Bone marrow (tissue), 2 donors: ENCODE measurements at regions not wholly inside any gene's neighbourhood (a gene's known extent, or its start where the extent isn't known, plus 50 kb on each side); places are given as distances from the start of the nearest gene placed in this dataset.
"Not testable (repeated sequence)": the region's sequence is repeated elsewhere in the genome, so short reads cannot be mapped to it uniquely, and the experiment has no call there.

Experiments
- DNase-seq, 2 donors: peaks; one replicate each; lab custom pipeline; 2025; lab: John Stamatoyannopoulos, UW

DNA sequence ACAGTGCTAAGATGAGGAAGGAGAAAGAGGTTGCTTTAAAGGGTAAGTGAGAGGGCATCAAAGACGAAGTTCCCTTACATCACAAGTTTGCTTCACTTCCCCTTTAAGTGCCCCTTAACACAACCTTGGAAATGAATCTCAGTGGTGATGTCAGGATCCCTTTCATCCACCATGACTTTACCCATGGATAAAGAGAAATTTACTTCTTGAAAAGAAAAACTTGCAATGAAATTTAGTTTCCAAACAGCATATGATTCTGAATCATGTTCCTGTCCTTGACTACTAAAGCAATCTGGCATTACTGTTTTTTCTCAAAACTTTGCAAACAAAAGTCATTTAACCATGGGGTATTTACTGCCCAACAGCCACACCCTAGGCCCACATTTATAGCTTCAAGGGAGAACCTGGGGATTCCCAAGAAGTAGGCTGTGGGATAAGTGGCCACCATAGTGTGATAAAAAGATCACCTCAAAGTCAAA, 135.9 kb downstream of the ITGB8 start:
- no peak for DNase-seq

DNA sequence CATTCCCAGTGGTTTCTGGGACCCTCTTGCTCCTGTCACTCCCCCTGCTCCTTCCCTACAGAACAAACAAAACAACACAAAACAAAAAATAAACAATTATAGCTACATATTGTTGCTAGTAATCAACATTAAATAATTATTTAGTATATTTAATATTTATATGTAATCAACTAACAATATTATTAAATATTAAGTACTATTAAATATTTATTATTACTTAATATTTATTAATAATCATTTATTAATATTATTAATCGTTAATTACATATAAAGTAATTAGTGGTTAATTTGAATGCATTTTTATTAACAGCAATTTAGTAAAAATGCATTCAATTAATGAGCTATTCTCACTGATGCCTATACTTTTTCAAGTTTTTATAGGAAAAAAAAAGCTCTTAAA, 139.4 kb downstream of the ITGB8 start:
- DNase-seq = no peak

DNA sequence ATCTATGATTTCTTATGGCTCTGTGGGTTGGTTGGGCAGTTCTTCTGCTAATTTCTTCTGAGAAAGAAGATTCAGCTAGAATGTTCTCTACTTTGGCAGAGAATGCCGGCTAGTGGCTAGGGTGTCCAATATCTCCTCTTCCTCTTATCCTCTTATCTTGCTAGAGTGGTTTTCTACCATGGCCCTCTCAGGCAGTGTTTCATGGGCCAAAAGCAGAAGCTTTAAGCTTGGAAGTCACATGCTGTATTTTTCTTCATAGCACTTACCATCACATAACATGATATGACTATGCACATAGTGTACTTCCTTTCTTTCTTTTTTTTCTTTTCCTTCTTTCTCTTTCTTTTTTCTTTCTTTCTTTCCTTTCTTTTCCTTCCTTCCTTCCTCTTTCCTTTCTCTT, 140.0 kb downstream of the ITGB8 start:
- peak in 1 of 2 donors; percentile 42 for DNase-seq

DNA sequence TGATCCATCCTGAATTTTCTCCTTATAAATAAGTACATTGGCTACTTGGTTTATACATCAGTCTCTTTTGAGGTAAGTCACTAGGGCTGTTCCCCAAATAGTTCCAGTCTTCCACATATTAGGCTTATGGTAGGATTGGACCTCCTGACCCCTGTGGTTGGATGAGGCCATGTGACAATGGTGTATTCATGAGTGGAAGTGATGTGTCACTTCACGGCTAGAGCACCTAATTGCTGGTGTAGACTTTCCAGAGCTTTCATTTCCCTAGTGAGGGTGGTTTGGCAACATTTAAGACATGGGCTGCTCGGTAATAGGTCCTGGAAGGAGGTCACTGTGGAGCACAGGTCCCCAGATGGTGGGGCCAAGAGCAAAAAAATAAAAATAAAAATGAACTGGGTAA, 141.2 kb upstream of the ABCB5 start:
- DNase-seq = no peak

DNA sequence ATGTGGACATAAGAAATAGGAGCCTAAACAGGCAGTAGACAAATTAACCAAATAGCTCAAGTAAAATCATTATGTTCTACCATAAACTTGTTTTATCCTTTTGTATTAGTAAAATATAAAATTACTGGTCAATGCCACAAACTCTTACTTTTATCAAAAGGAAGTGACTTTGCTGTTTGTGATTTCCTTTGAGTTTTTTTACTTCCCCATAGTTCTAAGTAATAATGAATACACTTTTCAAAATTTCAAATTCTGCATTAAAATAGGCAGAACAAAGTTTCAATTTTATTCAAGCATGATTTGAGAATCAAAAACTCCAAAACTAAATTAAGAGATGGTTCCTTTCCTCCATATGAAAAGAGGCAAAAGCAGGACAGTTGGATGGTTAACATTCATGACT, 139.7 kb upstream of the ABCB5 start:
- DNase-seq = peak in 1 of 2 donors; percentile 15

DNA sequence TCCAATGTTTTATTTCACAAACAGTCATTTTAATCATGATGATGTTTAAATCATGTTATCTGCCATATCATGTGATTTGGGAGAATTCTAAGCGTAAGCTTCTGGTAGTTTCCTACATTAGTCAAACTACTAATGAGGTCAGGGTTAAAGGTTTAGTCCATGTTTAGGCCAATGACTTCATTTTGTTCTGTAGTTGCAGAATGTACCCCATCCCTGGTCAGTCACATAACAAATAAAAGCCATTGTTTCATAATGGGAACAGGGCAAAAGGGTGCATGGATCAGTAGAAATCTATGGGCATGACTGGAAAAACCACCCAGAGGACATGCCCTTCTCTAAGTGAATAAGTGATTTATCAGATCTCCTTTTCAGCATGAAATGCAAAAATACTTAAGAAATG, 138.4 kb upstream of the ABCB5 start:
- DNase-seq = no peak

DNA sequence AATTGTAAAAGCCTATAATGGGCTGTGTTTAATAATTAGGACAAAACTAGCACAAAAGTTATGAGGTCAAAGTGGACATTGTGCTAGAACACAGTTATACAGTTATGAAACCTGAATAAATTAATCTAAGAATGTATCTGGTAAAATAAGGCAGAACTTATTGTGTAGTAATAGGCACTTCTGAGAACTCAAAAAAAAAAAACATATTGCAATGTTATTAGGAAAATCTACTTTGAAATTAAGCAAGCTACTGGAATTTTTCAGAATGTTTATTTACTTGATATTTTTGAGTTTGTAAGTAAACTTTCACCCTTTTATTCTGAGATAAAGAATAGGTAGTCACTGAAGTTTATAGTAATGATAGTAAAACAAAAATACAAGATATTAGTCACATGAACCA, 135.8 kb upstream of the ABCB5 start:
- no peak for DNase-seq

DNA sequence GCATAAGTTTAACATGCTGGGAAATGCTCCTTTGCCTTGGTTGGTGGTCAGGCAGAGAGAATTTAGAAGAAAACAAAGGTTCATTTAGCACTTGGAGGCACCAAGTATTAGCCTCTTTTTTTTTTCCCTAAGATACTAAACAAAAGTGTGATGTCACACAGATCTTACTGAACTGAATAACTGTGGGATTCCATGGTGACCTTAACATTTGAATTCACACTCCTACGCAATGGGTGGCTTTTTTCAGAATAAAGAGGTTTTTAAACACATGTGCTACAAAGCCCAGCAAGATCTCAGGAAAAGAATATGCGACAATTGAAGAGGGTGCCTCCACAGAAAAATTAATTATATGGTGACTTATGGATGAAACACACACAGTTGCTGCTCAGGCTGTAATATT, 133.4 kb upstream of the ABCB5 start:
- DNase-seq = no peak

DNA sequence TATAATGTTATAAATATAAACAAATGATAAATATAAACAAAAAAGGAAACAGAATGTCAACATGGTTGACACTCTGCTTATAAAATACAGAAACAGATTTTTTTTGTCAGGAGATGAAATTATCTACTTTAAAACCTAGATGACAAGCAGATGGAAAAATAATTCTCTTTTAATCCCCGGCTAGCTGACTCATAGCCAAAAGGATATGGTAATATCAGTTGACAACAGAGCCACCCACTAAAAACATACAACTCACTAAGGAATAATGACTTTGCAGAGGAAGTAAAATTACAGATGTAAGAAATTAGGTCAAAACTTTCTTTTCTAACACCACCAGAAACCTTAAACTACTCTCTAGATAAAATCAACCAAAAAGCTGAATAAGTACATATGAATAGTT, 131.1 kb upstream of the ABCB5 start:
- peak in 1 of 2 donors; percentile 56 for DNase-seq

DNA sequence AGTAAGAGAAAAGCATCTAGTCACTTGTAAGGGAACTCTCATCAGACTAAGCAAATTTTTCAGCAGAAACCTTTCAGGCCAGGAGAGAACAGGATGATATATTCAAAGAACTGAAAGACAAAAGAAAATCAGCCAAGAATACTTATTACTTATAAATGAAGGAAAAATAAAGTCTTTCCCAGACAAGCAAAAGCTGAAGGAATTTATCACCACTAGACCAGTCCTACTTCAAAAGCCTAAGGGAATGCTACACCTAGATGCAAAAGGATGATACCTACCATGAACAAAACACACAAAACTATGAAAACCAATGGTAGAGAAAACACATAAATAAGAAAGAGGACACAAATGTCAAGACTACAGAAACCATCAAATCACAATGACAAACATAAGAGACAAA, 126.6 kb upstream of the ABCB5 start:
- no peak for DNase-seq

DNA sequence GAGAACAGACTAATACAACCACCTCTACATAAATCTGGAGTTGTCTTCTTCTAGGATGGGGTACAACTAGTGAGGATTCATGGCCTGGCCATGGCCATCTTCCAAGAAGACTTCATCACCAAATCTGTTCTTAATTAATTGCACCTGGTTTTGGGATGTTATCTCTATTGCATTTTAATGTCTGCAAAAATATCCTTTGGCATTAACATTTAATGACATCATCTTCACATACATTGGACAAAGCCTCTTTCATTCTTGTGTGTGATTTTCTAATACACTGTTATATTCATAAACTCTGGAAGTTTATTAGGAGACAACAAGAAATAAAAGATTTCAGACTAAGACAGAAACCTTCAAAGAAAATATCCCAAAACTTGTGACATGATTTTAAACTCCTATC, 124.2 kb upstream of the ABCB5 start:
- no peak for DNase-seq

DNA sequence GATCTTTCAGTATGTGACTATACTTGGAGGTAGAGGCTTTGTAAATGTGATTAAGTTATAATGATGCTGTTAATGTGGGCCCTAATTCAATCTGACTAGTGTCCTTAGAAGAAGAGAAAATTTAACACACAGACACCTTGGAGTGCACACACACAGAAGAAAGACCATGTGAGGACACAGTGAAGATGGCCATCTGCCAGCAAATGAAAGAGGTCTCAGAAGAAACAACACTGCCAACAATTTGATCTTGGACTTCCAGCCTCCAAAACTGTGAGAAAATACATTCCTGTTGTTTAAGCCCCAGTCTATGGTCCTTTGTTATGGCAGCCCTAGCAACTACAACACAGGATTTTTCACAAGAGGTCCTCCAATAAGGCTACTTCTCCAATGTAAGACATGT, 120.9 kb upstream of the ABCB5 start:
- no peak for DNase-seq

DNA sequence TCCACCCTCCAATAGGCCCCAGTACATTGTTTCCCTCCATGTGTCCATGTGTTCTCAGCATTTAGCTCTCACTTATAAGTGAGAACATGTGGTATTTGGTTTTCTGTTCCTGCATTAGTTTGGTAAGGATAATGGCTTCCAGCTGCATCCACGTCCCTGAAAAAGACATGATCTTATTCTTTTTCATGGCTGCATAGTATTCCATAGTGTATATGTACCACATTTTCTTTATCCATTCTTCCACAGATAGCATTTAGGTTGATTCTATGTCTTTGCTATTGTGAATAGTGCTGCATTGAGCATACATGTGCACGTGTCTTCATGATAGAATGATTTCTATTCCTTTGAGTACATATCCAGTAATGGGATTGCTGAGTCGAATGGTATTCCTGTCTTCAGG, 114.0 kb upstream of the ABCB5 start:
- not testable (repeated sequence) for DNase-seq

DNA sequence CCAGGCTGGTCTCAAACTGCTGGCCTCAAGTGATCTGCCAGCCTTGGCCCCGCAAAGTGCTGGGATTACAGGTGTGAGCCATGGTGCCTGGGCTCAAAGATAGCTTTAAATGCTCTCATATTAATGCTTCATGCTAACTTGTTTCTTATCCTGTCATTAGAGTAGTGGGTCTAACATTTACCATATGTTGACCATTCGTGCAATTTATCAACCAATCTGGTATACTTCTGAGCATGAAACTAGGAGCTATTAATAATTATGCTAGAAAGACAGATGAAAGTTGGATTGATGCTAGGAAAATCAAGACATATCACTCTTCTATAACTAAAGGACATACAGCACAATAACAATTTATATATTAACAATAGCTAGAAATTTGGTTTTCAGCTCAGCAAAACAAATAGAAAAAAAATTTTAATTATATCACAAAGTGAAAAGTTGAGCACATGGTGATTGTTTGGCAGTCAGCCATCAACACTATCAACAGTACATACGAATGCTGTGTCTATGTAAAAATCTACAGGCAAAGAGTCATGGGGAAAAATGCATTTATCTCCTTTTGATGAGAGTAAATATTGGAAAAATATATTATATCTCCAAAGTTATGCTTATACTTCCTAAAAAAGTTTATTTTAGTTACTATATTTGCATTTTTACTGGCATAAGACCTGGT, 112.1 kb upstream of the ABCB5 start:
- no peak for DNase-seq

DNA sequence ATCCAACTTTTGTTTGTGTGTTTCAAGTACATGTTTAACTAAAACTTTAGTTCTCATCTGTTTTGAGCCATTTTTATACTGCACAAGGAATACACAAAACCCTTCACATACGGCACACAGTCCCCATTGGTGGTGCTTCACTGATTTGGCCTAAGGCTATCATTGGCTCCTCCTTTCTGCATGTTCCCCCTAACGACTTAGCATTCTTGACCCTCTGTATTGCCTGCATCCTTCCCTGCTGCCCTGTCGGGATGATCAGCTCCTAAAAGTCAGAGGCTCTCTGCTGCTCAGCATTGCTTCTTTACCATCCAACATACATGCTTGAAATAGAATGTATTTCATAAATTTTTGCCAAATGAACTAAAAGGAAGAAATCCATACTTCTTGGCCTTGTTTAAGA, 111.4 kb upstream of the ABCB5 start:
- DNase-seq = no peak

DNA sequence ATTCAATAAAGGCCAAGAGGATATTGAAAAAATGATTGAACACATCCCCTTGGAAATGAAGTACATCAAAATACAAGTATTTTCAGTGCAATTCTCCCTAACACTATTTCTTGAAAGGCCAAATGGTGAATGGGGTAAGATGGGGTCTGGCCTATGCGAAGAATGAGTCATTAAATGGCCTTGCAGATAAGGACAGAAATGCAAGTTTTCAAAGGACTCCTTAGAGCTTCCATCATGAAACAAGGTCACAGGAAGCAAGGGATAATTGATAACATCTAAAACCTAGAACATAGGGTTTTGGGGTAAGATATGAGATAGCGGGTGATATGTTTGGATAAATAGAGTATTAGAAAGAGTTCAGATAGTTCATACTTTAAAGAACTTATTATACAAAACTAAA, 109.3 kb upstream of the ABCB5 start:
- no peak for DNase-seq

DNA sequence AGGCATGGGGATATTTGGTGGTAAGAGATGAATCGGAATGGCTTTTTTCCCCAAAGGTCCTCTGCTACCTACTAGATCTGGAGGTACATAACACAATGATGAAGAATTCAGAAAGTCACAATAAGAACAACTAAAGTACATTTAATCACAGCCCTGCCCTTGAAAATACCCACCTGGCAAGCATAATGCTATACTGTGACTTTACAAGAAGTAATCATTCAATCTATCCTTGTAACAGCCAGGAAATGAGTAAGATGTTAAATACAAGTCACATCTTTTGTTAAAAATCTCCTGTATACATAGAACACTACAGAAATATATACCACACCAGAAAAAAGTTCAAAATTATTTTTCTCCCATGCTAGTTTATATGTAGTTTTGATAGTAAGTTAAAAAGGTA, 108.3 kb upstream of the ABCB5 start:
- no peak for DNase-seq

DNA sequence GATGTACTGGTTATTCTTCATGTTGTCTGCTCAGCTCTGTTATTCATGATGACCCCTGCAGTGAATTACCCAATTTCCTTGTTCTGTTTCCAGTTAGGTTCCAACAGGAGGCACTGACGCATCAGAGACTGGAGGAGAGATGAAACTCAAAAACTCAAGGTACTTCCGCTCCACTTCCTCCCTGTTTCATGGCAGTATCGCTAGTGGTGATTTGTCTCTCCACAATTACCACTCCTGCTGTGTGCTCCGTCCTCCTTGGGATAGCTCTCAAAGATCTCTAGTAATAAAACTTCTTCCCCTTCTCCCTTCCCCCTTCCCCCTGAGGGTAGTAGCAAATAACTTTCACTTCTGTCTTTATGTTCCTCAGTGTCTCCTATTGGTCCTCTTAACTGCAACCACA, 107.4 kb upstream of the ABCB5 start:
- DNase-seq = peak; percentile 14 to 75

DNA sequence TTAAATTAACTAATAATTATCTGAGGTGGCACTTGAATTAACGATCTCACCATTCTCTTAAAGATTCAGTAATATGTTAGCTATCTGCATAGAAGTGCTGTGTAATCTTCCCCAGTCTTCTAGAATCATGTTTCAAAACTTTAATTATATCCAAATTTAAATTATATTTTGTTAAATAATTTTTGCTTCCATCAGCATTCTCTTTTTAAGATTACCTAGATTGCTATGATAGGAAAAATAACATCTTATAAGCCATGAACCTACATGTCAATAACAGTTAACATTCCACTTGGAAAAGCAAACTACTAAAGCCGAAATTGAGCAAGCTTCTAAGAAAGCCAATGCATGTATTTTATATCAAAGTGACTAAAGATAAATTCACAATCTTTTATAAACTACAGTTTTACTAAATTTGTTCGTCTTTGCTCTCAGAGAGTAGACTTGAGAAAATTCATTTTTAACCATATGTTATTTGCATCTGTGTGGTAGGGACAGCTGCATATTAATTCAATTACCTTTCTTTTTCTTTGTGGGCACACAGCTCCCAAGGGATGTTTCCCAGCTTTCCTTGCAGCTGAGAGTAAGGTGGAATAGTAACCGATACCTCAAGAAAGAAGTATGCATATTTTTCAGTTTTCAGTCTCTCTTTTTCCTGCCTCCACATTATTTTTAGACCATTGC, 105.4 kb upstream of the ABCB5 start:
- no peak for DNase-seq

DNA sequence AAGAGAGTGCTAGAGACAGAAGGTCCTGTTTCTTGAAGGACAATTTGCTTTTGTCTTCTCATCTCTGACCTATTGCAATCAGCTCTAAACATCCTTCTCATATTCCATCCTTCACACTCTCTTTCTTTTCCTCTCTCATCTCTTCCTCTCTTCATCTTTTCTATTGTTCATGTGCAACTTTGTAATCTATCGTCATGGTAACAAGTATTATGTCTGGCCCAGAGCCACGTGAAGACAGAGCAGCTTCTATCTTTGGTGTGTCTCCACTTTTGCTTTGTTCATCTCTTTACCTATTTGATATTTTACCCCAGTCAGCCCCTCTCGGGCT, 104.9 kb upstream of the ABCB5 start:
- no peak for DNase-seq

DNA sequence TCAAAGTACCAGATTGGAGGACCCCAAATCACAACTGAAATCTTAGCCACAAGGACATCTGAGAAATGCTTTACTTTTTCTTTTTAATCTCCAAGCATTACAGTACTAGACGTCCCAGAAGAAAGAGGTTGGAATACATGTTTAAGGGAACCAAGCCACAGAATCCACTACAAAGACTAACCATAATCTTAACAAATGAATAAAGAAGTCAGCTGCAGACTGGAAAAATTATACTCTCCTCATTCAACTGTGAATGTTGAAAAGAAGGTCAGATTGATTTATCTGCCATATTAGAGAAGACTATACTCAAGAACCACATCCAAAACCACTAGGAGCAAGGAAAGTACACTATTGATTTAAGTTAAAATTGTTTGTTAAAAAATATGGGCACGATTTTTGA, 102.1 kb upstream of the ABCB5 start:
- no peak for DNase-seq

DNA sequence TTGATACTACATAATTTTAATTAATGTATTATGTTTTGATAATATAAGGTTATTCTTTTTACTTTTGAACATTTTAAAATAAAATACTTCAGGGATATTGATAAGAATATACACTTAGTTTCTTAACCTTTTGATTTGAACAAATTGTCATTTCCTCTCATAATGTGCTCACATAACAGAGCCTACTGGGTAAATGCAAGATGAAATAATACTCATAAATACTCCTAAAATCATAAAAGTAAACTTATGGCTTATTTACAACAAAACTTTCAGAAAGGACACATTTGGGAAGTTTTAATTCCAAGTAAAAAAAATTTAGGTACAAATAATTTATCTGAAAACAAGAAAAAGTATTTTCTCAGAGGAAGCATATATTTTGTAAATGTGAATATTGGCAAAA, 101.6 kb upstream of the ABCB5 start:
- no peak for DNase-seq

DNA sequence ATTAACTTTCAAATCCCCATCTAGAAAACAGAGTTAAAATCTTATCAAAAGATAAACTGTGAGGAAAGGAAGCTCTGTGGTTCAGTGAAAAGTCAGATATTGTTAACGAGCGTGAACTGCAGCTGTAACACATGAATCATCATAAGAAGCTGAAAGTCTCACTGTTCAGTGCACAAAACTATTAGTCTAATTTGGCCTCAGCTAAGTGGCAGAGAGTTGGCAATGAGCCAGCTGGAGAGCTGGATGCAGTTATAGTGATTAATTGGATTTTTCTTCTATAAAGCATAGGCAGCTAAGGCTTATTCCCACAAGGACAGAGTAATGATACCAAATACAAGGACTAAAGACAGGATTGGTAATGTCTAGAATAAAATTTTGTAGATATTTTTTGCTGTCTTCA, 101.1 kb upstream of the ABCB5 start:
- peak in 1 of 2 donors; percentile 66 for DNase-seq

DNA sequence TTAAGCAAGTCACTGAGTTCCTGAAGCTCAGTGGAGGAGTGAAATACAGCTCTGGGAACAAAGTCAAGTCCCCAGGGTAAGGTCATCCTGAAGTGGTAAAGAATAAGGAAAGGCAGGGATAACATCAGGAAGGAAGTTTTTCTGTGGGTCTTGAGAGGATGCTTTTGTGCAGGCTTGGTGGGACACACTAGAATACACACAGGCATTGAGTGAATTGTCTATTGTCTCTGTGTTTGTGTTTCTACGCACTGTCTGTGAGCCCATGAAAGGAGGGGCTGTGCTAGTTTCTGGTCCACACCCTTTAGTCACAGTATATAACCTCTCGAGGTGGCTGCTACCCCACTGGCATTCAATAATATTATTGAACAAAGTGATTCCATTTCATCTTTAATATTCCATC, 95.8 kb upstream of the ABCB5 start:
- DNase-seq = no peak
